ENCODE measurements at regions not wholly inside any gene's neighbourhood (a gene's known extent, or its start where the extent isn't known, plus 50 kb on each side); places are given as distances from the start of the nearest gene placed in this dataset.

DNA sequence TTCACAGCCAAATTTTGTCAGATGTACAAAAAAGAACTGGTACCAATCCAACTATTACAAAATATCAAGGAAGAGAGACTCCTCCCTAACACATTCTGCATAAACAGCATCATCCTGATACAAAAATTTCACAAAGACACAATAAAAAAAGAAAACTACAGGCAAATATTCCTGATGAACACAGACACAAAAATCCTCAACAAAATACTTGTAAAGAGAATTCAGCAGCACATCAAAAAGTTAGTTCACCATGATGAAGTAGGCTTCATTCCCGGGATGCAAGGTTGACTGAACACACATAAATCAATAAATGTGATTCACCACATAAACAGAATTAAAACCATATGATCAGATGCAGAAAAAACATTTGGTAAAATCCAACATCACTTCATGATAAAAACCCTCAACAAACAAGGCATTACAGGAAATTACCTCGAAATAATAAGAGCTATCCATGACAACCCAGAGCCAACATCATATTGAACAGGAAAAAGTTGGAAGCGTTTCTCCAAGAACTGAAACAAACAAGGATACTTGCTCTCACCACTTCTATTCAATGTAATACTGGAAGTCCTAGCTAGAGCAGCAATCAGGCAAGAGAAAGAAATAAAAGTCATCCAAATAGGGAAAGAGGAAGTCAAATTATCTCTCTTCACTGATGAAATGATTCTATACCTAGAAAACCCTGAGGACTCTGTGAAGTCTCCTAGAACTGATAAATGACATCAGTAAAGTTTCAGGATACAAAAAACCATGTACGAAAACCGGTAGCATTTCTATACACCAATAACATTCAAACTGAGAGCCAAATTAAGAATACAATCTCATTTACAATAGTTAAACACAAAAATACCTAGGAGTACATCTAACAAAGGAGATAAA lies 223.1 kb downstream of the REEP3 start:
- no peak for DNase-seq (ENCODE audit: low spot score)

GRCh38 chr10:63749915-63750314 lies 228.7 kb downstream of the REEP3 start:
- DNase-seq (ENCODE audit: low spot score) = no peak

DNA sequence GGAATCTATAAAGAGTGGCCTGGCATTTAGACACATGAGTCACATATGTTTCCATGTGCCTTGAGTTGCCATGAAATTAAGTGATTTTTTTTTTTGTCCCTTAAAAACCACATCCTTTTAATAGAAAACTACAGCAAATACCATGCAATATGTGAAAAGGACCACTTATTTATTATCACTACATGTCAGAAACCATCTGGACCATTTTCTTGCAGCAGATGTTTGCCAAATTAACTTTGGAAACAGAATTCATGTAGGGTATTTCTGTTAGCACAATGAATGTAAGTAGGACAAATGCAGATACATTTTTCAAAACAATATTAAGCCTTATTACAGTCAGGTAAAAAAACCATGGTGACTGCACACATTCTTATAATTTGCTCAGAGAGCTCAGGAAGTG lies 230.6 kb downstream of the REEP3 start:
- no peak for DNase-seq (ENCODE audit: low spot score)

- no peak for DNase-seq (ENCODE audit: low spot score)
These were observed 231.1 kb downstream of the REEP3 start for GRCh38 chr10:63752318-63752717.

- no peak for DNase-seq (ENCODE audit: low spot score)
These were observed 232.6 kb downstream of the REEP3 start for GRCh38 chr10:63753808-63754207.

GRCh38 chr10:63755441-63755840 lies 234.2 kb downstream of the REEP3 start:
- DNase-seq (ENCODE audit: low spot score) = no peak

- no peak for DNase-seq (ENCODE audit: low spot score)
These were observed 235.9 kb downstream of the REEP3 start for GRCh38 chr10:63757067-63757466.

DNA sequence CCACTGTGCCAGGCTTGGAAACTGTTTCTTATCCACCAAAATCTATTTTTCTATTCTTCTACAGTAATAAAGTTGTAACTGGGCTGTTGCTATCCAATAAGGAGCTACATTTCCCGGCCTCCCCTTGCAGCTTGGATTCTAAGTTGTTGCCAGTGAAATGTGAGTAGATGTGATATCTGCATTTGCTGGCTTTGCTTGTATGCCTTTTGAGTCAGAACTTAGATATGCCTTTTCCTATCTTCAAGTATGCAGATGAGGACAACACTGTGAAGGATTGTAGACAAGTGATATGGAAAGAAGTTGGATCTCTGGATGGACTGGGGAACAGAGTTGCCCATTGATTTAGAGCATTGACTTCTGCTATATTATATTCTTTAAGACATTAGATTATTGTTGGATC lies 236.9 kb downstream of the REEP3 start:
- DNase-seq (ENCODE audit: low spot score) = no peak

- no peak for DNase-seq (ENCODE audit: low spot score)
These were observed 238.1 kb downstream of the REEP3 start for GRCh38 chr10:63759335-63759734.

- DNase-seq (ENCODE audit: low spot score) = peak; percentile 56
These were observed 239.0 kb downstream of the REEP3 start for GRCh38 chr10:63760034-63760707.

DNA sequence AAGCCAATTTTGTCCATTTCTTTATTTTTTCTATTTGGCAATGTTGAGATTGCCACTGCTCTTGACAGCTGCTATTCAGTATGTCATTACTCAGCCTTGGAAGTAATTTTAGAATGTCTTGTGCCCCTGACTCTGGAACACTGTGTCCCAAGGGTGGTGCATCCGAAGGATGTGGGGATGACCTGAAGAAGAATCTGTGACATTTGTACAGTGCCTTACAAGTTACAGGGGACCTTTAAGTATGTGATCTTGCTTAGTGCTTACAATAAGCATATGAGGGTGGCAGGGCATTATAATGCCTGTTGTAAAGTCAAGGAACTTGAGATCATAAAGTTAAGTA lies 239.5 kb downstream of the REEP3 start:
- DNase-seq (ENCODE audit: low spot score) = no peak

DNA sequence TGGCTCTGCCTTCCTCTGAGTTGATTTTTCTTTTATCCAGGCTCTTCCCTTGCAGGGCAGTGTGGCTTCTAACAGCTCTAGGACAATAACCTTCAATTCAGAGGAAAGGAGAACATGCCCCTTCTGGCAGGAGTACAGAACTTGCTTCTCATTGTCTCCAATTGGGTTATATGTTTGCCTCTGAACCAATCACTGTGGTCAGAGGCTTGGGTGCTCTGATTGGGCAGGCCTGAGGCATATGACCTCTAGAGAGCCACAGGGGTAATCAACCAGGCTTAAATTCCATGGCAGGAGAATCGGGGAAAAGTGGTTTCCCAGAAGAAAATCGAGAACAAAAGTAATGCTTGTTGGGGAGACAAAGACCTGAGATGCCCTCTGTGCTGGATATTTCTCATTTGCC lies 240.0 kb downstream of the REEP3 start:
- DNase-seq (ENCODE audit: low spot score) = peak; percentile 22

DNA sequence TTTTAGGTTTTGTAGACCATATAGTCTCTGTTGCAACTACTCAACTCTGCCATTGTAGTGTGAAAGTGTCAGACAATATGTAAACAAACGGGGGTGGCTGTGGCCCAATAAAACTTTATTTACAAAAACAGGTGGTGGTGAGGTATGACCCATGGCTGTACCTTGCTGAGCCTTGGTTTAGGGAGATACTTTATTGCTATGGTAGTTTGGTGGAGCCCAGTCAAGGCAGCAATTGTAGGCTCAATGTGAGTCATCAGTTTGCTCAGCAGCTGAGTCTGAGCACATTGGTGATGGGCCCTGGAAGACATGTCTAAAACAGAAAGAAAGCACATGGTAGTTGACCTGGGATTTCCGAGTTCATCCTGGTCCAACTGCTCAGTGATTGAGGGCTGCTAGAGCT lies 242.5 kb downstream of the REEP3 start:
- DNase-seq (ENCODE audit: low spot score) = no peak

DNA sequence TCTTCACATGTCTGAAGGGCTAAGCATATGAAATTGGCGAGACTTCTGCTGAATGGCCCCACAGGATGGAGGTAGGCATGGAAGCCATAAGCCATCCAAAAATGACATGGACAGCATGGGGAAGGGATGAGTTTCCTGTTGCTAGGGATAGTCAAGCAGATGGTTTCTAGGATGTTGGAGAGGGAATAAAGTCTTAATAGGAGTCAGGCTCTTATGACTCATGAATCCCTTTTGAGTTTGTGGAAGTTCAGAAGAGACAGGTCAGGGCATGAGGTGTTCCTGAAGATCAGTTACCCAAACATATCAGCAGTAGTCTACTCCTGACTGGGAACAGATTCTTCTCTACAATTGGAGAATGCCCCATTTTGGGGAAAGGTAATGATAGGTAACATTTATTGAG lies 243.9 kb downstream of the REEP3 start:
- no peak for DNase-seq (ENCODE audit: low spot score)

GRCh38 chr10:63766745-63767137 lies 245.5 kb downstream of the REEP3 start:
- no peak for DNase-seq (ENCODE audit: low spot score)

- peak; percentile 28 for DNase-seq (ENCODE audit: low spot score)
These were observed 246.1 kb downstream of the REEP3 start for GRCh38 chr10:63767138-63767801.

DNA sequence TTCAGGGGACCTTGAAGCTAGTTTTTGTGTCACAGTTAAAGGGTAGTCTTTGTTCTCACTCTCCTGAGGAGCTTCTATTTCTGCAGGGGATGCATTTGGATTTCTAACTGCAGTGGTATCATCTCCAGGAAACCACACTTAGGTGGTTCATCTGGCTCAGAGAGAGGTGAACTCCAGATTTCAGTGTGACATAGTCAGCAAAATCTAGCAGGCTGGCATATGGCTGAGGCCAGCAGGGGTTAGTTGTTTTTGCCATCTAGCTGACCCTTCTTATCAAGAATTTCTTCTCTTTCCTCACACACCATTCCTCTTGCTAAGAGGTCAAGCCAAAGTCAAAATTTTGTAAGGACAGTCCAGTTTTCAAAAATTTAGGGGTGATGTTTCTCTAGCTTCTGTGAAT lies 248.2 kb downstream of the REEP3 start:
- no peak for DNase-seq (ENCODE audit: low spot score)

GRCh38 chr10:63770523-63770922 lies 249.3 kb downstream of the REEP3 start:
- no peak for DNase-seq (ENCODE audit: low spot score)

DNA sequence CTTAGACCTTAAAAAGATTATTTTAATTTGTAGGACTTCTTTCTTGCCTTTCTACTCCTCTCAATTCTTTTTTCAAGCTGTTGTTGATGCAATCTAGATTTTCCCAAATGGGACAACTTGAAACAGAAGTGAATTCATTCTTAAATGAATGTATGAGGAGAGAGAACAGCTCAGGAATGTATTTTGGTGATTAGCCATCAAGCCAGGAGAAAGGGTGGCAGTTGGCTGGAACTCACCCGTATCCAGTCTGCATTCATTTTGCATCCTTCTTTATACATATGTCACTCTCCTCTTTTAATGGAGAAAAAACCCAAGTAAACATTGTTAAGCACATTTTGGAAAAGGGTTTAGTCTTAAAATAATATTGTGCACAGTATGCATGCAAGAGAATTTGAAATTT lies 251.3 kb downstream of the REEP3 start:
- DNase-seq (ENCODE audit: low spot score) = no peak

DNA sequence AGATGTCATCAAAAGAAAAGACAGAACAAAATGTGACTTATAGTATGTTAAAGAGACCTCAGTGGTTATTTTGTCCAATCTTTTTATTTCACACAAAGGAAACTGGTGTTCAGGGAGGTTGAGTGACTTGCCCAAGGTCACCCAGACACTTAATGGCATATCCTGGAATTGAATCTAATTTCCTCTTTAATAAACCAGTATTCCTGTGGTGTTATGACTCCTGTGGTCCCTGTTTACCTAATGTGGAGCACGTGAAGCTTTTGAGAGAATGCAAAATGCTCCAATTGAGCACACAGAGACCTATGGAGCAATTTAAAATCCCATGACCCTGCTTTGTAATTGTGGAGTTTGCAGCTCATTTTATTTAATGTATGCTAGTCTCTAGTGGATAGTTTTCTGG lies 251.9 kb downstream of the REEP3 start:
- no peak for DNase-seq (ENCODE audit: low spot score)

DNA sequence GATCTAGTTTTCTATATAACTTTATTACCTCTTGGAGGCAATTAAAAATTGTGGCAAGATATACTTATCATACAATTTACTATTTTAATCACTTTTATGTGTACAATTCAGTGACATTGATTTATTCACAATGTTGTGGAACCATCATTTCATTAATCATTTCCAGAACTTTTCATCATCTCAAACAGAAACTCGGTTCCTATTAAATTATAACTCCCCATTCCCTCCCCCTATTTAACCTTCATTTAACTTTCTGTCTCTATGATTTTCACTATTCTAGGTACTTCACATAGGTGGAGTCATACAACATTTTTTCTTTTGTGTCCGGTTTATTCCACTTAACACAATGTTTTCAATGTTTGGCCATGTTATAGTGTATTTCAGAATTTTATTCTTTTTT lies 252.8 kb downstream of the REEP3 start:
- DNase-seq (ENCODE audit: low spot score) = no peak

GRCh38 chr10:63780101-63780500 lies 258.9 kb downstream of the REEP3 start:
- no peak for DNase-seq (ENCODE audit: low spot score)

GRCh38 chr10:63781226-63781625 lies 260.0 kb downstream of the REEP3 start:
- no peak for DNase-seq (ENCODE audit: low spot score)
